Heart left ventricle (tissue), 13 donors: ENCODE measurements at regions not wholly inside any gene's neighbourhood (a gene's known extent, or its start where the extent isn't known, plus 50 kb on each side); places are given as distances from the start of the nearest gene placed in this dataset.

Experiments
- POLR2A ChIP-seq, 2 donors: fragments of 450-650 bp; IDR thresholded peaks; one replicate each; pipeline ENCODE4 v1.6.1; 2017; ENCODE audit warnings: antibody characterized with exemption in 2 of 2, mild to moderate bottlenecking in 2 of 2, moderate library complexity in 2 of 2
- TF ChIP-seq, protein P1 (sequence below), 12 donors: fragments of 200-600 bp; sonication (generic) in 4 of 12; IDR thresholded peaks; one replicate each; pipeline versions ENCODE4 v1.5.0 to v1.8.0; 2018 to 2022; ENCODE audit warnings: antibody characterized with exemption in 12 of 12, mild to moderate bottlenecking in 5 of 12
- donor health status: ischemic (EF 13 %, LVEDD 7.1; RV severe dilation, severe dysfunction).
- donor health status: DM: no; HTN: yes; CAD: no.
- donor health status: DM: no; HTN: no; CAD: no.
- donor health status: ischemic (EF 25% LVEDD 6.9; RV normal size, moderate dysfunction).
- donor health status: ischemic (EF 25% LVEDD 5.7; RV mildly dilated, moderate dysfunction).
- donor health status: ischemic (EF 35%, LVEDD 5.7; RV mildly dilated, moderate dysfunction).
- donor health status: nonischemic (EF 11% LVEDD 7.7; RV severe dilation, severe dysfunction).
- donor health status: DM: yes; HTN: yes; CAD: no.
- donor health status: PGD.
- donor health status: ischemic (EF 29% LVEDD 5.4; RV normal size, mild dysfunction).
- donor health status: nonischemic (EF 23%, LVEDD 6.1; RV moderate dilation, normal function).

DNA sequence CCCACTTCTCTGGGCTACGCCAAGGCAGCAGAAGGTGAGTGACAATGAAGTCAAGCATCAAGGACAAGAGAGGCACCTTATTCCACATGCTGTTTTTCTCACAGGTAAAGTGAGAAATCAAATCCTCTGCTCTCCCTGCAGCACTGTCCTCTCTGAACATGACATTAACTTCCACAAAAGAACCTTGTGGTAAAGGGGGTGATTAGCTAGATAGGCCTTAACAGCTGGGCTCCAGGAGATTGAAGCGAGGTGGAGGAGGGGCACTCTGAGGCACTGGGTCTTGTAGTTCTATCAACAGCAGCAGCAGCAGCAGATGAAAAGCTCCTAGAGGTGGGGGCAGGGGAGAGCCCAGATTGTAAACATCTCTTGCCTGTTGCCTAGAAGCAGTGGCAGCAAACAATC is 96.8 kb upstream of the CXXC4 start:
- TF ChIP-seq, protein P1, sequence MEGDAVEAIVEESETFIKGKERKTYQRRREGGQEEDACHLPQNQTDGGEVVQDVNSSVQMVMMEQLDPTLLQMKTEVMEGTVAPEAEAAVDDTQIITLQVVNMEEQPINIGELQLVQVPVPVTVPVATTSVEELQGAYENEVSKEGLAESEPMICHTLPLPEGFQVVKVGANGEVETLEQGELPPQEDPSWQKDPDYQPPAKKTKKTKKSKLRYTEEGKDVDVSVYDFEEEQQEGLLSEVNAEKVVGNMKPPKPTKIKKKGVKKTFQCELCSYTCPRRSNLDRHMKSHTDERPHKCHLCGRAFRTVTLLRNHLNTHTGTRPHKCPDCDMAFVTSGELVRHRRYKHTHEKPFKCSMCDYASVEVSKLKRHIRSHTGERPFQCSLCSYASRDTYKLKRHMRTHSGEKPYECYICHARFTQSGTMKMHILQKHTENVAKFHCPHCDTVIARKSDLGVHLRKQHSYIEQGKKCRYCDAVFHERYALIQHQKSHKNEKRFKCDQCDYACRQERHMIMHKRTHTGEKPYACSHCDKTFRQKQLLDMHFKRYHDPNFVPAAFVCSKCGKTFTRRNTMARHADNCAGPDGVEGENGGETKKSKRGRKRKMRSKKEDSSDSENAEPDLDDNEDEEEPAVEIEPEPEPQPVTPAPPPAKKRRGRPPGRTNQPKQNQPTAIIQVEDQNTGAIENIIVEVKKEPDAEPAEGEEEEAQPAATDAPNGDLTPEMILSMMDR (IDR thresholded peaks at IDR 0.05) = no peak
- no peak for TF ChIP-seq POLR2A (IDR thresholded peaks at IDR 0.05)
